ENCODE measurements at regions not wholly inside any gene's neighbourhood (a gene's known extent, or its start where the extent isn't known, plus 50 kb on each side); places are given as distances from the start of the nearest gene placed in this dataset.

DNA sequence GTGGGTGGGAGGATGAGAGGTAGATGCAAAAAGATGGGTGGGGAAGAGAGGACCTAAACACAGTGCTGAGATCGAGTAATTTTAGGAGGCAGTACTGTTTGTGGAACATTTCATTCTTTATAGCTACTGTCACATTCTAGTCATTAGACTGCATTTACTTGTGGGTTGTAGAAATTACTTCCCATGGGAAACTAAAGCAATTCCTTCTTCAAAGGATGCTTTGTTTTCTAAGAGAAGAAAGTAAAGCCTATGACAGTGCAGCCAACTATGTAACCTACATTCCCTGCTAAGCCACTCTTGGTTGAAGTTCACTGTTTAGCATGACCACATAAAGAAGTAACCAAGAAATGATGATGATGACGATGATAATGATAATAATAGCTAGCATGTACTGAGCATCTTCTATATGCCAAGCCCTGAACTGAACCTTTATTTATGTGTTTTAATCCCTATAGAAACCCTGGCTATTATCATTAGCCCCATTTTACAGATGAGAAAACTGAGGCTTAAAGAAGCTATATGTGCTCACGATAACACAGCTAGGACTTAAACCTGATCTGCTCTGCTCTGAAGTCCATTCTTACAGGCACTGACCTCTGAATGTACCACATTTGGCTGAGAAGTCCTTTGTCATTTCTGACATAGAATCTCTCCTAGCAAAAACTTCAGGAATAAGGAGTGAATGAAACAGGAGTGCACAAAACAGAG lies 114.5 kb upstream of the KIT start:
- DNase-seq: peak in 1 of 3 donors; percentile 80

DNA sequence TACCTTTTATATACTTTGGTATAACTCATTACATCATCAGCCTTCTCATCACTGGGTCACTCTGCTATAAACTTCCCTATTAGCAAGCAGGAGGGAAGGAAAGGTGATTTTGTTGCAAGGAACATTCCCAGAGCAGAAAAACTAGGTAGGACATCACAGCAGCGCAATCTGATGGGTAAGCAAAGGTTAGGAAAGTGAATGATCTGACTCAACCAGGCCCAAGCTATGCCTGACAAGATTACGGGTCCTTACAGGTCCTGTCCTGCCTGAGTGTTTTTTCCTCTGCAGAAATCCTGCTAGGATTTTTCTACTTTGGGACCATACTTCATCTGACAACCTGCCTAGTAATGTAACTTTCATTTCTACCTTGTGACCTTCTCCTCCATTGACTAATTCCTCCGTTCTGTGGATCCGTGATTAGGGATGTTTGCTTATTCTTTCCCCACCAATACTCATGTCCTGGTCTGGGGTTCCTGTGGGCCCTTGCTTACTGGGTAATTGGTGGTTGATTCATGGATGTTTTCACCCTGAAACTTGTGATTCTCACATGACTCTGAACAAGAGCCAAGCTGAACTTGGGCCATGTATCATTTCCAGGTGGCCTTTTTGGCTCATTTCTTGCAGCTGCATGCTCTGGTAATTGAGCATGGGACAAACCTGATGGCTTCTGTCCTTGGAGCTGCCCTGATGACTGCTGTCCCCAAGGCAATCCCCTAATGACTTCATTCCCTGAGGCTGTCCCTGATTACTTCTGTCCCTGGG lies 111.9 kb upstream of the KIT start:
- peak in 1 of 3 donors; percentile 21 for DNase-seq

DNA sequence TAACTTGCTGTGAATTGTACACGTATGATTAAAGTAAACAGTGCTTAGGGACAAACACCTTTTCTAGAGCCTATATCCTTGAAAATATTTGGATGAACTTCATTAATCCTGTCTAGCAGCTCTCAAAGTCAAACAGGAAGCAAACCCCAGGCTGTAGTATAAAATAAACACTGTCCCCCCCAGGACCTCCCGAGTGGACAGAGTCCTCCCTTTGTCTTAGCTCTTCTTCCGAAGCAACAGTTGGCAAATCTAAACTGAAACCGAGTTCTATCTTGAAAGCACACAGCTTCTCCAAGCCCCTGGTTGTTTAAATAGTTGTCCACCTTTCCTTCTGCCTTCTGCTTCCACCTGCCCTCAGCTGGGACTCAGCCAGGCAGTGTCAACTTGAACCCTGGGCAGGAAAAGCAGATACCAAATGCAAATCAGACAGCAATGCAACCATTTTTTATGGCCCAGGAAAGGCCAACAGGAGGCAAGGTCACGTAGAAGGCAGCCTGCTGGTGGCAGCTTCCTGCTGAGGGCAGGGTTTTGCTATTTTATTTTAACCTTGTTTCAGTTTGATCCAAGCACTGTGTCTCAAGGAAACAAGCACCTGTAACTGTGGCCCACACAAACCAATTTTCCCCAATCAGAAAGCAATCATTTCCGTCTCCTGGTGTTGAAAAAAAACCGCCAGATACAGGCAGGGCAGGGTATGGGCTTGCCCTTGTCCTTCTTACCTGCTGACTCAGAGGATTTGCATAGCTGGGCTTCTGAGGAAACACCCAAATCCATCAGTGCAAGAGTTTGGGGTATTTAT lies 110.3 kb upstream of the KIT start:
- DNase-seq: no peak

DNA sequence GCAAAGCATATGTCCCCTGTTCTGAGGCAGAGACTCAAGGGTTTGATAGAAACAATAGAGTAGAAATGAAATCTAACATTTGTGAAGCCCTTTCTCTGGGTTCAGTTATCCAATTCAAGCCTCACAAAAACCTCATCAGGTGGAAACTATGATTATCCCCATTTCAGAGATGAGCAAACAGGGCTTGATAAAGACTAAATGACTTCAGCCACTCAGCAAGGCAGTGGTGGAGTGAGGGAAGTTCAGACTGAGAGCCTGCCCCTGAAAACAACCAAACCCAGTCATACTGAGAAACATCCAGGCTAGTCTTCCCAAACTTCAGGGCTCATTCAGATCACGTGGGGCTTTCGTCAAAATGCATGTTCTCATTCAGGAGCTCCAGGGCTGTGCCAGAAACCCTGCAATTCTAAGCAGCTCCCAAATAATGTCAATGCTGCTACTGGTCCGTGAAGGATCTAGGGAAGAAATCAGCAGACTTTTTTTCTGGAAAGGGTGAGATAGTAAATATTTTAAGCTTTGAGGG lies 109.6 kb upstream of the KIT start:
- no peak for DNase-seq

DNA sequence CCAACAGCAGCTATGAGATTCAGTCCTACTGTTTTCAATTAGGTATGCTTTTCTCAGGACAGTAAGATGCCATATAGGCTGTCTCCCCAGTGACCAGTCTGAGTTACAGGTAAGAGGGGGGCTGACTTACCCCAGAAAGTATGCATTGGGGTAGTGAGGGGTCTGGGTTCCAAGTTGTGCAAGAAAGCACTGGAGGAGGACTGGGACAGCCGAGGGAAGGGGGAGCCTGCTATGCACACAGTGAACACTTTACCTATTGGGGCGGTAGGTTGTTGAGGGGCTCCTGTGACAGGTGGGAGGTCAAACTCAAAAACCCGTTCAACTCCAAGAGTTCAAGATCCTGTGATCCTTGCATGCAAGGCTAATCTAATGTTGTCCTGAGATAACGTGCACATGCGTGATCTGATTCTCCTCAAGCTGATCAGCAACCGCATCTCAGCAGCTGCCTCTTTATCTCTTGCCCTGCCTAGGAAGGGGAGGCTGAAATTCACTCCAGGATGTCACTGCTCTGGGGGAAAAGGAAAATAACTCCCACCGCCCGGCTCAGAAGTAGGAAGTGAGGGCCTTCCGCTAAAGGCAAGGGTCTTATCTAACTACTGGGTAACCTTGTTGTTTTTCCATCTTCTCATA lies 108.8 kb upstream of the KIT start:
- no peak for DNase-seq

DNA sequence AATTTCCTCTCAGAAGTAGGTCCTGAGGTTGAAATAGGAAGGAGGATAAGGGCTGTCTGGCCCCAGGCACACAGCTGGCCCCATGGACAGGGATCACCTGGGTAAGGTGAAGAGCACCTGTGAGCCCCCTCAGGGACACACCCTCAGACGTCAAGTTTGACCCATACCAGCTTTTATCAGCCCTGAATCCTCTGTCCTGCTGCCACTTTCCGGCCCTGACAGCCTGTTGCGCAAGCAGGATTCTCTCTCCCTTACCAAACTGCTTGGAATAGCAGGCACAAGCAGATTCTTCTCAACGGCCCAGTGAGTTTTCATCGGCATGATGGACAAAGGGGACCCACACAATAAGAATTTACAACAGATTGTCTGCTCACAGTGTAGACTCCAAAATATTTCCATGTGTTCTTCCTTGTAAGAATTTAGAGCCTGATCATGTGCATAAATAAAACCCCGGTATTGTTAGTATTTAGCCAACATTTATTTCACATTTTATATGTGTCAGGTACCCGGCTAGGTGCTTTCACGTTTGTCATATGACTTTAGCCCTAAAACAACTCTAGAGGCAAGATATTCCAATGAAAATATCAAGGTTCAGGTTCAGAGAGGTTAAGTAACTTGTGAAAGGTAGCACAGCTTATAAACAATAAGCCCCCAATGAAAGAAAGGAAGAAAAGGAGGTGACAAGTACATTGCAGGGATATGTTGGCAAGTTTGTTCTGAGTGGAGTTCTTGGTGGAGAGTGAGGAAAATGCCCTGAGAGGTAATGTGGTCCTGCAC lies 107.2 kb upstream of the KIT start:
- DNase-seq: no peak

DNA sequence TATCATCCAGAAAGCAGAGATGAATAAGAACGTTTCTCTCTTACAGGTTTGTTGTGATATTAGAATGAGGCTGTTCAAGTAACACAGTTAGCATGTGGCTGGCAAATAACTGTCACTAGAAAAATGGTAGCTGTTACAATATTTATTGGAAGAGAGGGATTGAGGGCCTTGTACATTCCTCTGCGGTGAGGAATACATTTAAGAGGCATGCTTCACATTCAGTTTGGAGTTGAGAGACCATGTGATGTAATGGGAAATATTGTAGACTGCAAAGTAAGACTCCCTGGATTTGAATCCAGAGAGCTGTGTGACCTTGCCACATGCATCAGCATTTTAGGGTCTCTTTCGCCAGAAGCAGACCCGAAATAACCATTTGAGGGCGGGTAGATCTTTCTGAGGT lies 104.8 kb upstream of the KIT start:
- DNase-seq: no peak

DNA sequence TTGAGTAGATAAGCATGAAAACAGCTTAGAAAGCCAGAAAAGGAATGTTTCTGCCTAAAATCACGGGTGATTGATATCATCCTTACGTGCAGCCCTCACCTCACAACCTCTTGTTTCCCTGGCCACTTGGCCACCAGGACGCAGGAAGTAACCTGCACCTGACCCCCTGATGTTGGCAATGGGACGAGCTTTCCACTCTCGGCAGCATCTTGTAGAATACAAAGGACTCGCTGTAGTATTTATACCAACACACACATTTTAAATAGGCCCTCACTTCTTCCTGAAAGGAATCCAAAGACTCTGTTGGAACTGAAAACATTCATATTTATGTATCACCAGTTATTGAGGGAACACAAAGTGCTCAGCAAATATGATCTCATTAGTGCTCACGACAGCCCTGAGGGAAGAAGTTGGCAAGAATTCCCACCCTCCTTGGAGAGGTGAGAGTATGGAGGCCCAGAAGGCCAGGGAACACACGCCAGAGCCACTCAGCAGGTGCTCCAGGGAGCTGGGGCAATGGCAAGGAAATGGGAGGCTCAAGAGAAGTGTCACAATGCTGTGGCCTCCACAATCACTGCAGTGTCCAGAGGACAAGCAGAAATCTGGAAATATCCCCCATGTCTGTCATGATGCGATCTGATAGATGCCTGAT lies 103.3 kb upstream of the KIT start:
- no peak for DNase-seq

DNA sequence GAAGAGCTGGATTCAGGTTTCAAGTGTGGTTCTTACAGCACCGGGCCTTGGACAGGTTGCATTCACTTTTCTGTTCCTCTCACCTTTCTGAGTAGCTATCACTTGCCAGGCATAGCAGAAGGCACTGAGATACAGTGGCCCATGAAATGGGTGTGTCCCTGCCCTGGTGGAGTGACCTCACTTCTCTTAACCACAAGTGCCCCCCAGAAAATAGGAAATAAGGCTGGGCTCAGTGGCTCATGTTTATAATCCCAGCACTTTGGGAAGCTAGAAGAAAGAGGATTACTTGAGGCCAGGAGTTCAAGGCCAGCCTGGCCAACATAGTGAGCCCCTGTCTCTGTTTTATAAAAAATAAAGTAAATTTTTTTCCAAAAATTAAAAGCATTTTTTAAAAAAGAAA lies 101.7 kb upstream of the KIT start:
- DNase-seq: no peak

DNA sequence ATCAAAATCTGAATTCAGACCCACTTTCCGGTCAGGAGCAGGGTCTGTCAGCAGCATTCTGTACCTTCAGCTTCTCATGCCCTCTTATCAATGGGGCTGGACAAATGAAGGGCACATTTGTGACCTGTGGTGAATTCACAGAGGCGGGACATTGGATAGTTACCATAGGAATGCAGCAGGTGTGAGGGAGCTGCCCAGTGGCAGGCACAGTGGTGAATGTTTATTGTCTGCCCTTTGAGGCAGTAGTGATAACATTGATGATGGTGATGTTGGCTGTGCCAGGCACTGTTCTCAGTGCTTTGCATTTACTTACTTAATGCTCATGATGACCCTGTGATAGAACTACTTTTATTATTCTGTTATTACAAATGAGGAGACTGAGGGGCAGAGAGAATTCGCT lies 101.2 kb upstream of the KIT start:
- no peak for DNase-seq

DNA sequence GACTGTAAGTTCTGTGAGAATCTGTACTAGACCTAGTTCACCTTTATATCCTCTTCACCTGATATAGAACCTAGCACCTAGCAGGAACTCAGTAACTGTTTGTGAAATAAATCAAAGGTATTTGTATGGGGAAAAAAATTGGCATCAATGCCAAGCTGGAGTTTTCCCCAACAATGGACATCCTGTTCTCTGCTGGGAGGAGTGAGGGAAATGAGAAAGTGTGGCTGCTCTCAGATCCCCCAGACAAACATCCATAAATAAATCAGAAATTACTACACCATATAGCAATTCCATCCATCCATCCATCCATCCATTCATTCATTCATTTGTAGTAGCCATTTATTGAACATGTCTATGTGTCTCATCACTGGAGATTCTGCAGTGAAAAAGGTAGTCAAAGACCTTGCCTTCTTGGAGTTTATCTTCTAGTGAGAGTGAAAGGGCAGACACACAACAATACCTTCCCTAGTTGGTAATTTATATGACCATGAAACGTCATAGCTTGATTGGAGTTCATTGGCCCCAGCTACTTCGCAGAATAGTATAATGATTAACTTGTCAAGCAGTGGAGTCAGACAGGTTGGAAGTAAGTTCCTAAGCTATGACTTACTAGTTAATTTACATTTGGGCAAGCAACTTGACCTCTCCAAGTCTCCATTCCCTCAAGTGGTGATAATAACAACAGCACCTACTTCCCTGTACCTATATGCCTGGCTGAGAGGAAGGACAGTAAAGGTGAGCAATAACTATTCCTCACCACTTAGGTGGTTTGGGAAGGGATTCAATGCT lies 98.7 kb upstream of the KIT start:
- DNase-seq: no peak

DNA sequence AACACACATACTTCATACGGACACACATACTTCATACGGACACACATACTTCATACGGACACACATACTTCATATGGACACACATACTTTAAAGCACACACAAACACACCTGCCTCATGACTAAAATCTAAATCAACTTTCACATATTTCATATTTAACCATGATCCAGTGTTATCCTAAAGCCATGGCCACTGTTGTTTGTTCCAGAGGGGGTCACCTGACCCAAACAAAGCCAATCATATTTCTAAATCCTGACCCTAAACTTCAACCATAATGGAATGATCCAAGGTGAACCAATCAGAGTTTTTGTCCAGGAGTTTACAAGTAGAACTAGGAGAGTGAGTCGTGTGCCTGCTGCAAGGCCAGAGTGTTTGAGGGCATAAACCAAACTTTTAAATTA lies 97.2 kb upstream of the KIT start:
- no peak for DNase-seq

DNA sequence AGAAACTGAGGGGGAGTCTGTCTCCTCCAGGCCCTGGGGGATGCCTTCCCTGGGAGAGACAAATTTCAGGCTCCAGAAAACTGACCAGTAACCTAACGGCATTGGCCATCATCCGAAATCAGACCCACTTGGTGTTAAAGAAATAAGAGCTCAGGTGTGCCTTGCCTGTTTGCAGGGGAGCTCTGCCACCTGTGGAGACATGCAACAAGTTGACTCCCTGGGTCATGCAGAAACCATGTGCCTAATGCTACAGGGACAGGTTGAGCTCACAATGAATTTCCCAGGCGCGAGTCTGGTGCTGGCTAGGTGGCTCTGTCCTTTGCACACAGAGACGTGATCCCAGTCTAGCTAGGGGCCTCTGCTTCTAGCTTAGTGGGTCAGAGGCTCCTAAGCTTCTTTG lies 95.8 kb upstream of the KIT start:
- DNase-seq: no peak

DNA sequence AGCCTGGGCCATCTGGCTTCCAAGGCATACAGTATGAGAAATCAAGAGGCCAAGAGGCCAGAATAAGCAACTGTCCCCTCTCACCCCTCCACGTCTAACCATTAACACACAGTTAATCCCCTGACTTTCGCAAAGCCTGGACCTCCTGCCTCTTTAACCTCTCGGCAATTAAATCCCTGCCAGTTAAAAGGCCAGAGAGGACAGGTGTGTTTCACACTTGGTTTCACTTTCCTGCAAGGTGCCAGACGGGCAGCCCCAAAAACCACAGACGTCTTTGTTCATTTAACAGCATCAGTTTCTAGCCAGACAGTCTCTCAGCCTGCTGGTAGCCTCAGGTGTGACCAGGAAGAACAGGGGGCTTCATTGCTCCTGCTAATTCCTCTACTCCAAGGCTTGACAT lies 91.1 kb upstream of the KIT start:
- no peak for DNase-seq

DNA sequence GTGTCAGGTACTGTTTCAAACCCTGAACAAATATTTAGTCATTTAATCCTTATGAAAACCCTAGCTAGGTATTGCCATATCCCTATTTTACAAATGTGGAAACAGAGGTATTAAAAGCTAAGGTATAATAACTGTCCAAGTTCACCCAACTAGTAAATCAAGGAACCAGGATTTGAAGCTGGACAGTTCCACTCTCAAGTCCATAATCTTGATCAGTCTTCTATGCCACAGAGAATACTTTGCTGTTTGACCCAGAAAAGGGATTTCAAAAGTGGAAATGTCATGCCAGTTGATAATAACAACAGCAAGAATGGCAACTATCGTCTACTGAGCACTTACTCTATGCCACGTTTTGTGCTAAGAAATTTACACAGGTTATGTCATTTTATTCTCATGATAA lies 90.4 kb upstream of the KIT start:
- DNase-seq: no peak

DNA sequence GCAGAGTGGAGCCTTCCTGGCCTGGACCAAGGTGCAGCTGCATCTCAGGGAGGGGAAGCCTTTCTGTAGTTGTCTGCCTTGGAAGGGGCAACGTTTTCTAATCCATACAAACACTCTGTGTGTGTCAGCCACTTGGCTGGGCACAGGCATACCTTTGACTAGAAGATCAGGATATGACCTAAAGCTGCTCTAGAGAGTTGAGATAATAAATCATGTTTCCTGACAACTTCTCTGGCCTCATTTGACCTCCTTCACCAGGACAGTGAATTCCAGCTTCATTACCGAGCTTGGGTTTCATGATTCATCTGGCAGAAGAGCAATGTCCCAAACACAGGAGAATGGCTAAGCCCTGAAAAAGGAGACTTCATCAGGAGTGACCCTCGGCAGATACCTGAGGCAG lies 89.6 kb upstream of the KIT start:
- peak in 1 of 3 donors; percentile 66 for DNase-seq

DNA sequence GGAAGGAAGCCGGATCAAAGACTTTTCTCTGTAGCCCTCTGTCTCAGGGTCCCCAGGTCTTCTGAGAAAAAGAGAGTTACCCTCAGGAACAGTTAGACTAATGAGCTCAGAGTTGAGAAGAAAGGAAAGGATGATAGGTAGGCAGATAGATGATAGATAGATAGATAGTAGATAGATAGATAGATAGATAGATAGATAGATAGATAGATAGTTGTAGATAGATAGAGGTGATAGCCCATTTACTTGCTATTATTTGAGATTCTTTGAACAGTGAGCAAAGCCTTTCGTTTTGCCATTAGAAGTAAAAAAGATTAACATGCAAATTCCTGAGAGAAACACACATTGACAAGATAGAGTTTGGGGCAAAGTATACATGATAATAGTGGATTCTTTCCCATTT lies 86.9 kb upstream of the KIT start:
- no peak for DNase-seq

DNA sequence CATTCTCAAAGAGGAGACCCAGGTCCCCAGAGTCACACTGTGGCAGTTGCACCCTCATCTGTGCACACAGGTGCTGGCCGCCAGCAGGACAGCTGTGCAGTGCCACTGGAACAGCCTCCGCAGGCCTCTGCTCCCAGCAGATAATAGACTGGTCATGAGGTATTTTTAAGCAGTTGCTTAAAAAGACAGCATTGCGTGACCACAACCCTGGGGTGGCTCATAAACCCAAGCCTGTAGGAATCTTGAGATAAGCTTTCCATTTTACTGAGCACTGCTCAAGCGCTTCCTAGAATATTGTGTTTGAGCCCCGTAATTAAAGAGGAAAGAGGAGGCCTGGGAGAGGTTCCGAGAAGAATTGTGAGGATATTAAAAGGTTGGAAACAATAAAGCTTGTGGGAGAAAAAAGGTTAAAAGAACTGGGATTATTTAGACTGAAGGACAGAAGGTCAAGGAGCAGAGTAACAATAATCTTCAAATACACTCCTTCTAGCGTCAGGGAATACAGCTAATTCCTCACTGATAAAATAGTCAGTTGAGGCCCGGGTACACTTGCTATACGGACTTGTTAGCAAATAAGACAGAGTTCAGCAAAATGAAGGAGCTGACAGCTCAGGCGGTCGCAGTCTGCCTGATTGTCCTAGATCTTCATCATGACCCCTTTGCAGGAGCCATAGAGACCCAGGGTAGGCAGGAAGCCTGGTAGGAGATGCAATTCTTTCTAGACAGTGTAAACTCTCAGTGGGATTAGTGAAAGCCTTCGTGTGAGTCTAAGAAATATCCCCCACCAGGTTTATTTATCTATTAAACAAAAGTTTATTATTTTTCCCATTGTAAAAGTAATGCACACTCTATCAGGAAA lies 86.2 kb upstream of the KIT start:
- DNase-seq: no peak

DNA sequence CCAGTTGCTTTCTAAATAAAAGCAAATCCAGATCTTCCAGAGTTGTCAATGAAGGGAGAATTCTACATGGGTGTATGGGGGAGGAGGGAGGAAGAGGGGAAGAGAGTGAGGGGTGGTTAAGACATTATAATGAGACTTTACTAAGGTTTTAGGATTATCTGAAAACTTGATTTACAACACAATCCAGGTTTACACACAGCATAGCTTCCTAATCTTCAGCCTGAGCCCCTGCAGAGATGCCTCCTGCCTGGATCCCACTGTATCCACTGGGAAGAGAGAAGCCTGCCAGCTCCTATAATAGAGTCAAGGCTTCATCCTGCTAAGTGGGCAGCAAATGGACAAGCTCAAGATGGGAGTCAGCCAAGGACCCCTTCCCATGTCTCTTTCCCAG lies 85.6 kb upstream of the KIT start:
- no peak for DNase-seq
